ENCODE measurements at regions not wholly inside any gene's neighbourhood (a gene's known extent, or its start where the extent isn't known, plus 50 kb on each side); places are given as distances from the start of the nearest gene placed in this dataset.
"Not testable (repeated sequence)": the region's sequence is repeated elsewhere in the genome, so short reads cannot be mapped to it uniquely, and the experiment has no call there.

DNA sequence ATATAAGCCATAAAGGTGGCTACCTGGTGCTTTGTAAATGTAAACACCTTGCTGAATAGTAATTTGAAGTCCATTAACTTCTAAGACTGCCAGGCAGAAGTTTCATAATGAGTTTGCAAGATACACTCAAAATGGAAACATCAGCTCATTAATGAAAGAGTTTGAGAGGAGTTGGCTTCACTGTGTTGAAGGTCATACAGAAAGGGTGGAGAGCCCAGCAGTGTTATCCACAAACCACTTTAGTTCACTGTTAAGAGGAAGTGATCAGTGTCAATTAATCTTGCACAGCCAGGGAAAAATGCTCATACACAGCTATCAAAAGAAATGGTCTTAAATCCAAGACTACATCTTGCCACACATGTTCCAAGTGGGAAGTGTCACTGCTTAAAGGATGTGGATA, 689.4 kb downstream of the JRKL start:
- Histone ChIP-seq H3K9me3 (ENCODE audit: low read length) (no peaks in the 10 kb centered on the region), H2AFZ (ENCODE audit: low read length) (no peak overlapping the region), H3K4me1 (ENCODE audit: insufficient read depth, low read length, severe bottlenecking) (no peaks in the 10 kb centered on the region), H3K4me2 (ENCODE audit: low read length) (no peak overlapping the region), H3K27ac (ENCODE audit: low read depth, low read length, poor library complexity, severe bottlenecking) (no peak overlapping the region), H4K20me1 (ENCODE audit: insufficient read depth, low read length) (no peaks in the 10 kb centered on the region), H3K9me2 (ENCODE audit: low read depth, low read length) (no peaks in the 10 kb centered on the region), H3K9ac (ENCODE audit: low read length) (no peak overlapping the region), H3K36me3 (ENCODE audit: insufficient read depth, low read length) (no peaks in the 10 kb centered on the region), H3K4me3 (ENCODE audit: low read depth, low read length, poor library complexity, severe bottlenecking) (no peak overlapping the region), H3F3A (ENCODE audit: insufficient read depth, low read length) (no peaks in the 10 kb centered on the region), H3K27me3 (ENCODE audit: insufficient read depth, low read length) (no peaks in the 10 kb centered on the region), H3K79me2 (ENCODE audit: insufficient read depth, low read length) (no peaks in the 10 kb centered on the region)
- TF ChIP-seq, protein P1, sequence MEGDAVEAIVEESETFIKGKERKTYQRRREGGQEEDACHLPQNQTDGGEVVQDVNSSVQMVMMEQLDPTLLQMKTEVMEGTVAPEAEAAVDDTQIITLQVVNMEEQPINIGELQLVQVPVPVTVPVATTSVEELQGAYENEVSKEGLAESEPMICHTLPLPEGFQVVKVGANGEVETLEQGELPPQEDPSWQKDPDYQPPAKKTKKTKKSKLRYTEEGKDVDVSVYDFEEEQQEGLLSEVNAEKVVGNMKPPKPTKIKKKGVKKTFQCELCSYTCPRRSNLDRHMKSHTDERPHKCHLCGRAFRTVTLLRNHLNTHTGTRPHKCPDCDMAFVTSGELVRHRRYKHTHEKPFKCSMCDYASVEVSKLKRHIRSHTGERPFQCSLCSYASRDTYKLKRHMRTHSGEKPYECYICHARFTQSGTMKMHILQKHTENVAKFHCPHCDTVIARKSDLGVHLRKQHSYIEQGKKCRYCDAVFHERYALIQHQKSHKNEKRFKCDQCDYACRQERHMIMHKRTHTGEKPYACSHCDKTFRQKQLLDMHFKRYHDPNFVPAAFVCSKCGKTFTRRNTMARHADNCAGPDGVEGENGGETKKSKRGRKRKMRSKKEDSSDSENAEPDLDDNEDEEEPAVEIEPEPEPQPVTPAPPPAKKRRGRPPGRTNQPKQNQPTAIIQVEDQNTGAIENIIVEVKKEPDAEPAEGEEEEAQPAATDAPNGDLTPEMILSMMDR (IDR thresholded peaks at IDR 0.05; ENCODE audit: low read length): no peak
- no peak for TF ChIP-seq EZH2 (IDR thresholded peaks at IDR 0.05; ENCODE audit: borderline replicate concordance, low read length)

DNA sequence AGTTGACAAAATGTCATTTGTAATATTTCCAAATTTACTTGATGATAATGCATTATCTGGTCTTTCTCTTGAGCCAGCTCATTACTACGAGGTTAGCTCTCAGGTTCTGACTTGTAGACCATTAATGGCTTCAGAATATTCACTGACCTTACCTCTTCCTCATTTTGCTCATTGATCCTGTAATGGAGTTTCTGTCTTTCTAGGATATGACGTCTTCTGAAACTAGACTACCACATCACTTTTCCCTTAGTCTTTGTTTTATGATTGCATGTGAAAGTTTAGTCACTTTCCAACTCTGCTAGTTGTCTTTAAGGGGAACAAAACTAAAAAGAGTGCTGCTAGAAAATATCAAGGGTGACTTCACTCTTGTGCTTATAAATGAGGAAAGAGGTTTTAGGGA, 697.6 kb downstream of the JRKL start:
- H3K27ac ChIP-seq (ENCODE audit: low read depth, low read length, poor library complexity, severe bottlenecking): no peak overlapping the region
- H3K9me3 ChIP-seq (ENCODE audit: low read length): no peaks in the 10 kb centered on the region
- no peaks in the 10 kb centered on the region for H3K27me3 ChIP-seq (ENCODE audit: insufficient read depth, low read length)
- H3K4me2 ChIP-seq (ENCODE audit: low read length): no peak overlapping the region
- no peaks in the 10 kb centered on the region for H3K36me3 ChIP-seq (ENCODE audit: insufficient read depth, low read length)
- no peaks in the 10 kb centered on the region for H3F3A ChIP-seq (ENCODE audit: insufficient read depth, low read length)
- TF ChIP-seq, protein P1 (IDR thresholded peaks at IDR 0.05; ENCODE audit: low read length): no peak
- TF ChIP-seq EZH2 (IDR thresholded peaks at IDR 0.05; ENCODE audit: borderline replicate concordance, low read length): no peak
- H3K4me1 ChIP-seq (ENCODE audit: insufficient read depth, low read length, severe bottlenecking): no peaks in the 10 kb centered on the region
- no peak overlapping the region for H3K9ac ChIP-seq (ENCODE audit: low read length)
- no peaks in the 10 kb centered on the region for H3K79me2 ChIP-seq (ENCODE audit: insufficient read depth, low read length)
- no peak overlapping the region for H2AFZ ChIP-seq (ENCODE audit: low read length)
- H3K4me3 ChIP-seq (ENCODE audit: low read depth, low read length, poor library complexity, severe bottlenecking): no peak overlapping the region
- no peaks in the 10 kb centered on the region for H4K20me1 ChIP-seq (ENCODE audit: insufficient read depth, low read length)
- no peaks in the 10 kb centered on the region for H3K9me2 ChIP-seq (ENCODE audit: low read depth, low read length)

GRCh38 chr11:97092823-97093222, 703.0 kb downstream of the JRKL start:
- Histone ChIP-seq H2AFZ (ENCODE audit: low read length) (no peak overlapping the region), H3K4me3 (ENCODE audit: low read depth, low read length, poor library complexity, severe bottlenecking) (no peak overlapping the region), H3K36me3 (ENCODE audit: insufficient read depth, low read length) (no peaks in the 10 kb centered on the region), H3K27me3 (ENCODE audit: insufficient read depth, low read length) (no peaks in the 10 kb centered on the region), H3K4me2 (ENCODE audit: low read length) (no peak overlapping the region), H3K79me2 (ENCODE audit: insufficient read depth, low read length) (no peaks in the 10 kb centered on the region), H4K20me1 (ENCODE audit: insufficient read depth, low read length) (no peaks in the 10 kb centered on the region), H3K9ac (ENCODE audit: low read length) (no peak overlapping the region), H3K9me3 (ENCODE audit: low read length) (no peaks in the 10 kb centered on the region), H3K9me2 (ENCODE audit: low read depth, low read length) (no peaks in the 10 kb centered on the region), H3K27ac (ENCODE audit: low read depth, low read length, poor library complexity, severe bottlenecking) (no peak overlapping the region), H3K4me1 (ENCODE audit: insufficient read depth, low read length, severe bottlenecking) (no peaks in the 10 kb centered on the region), H3F3A (ENCODE audit: insufficient read depth, low read length) (no peaks in the 10 kb centered on the region)
- no peak for TF ChIP-seq EZH2 (IDR thresholded peaks at IDR 0.05; ENCODE audit: borderline replicate concordance, low read length)
- TF ChIP-seq, protein P1 (IDR thresholded peaks at IDR 0.05; ENCODE audit: low read length): no peak

DNA sequence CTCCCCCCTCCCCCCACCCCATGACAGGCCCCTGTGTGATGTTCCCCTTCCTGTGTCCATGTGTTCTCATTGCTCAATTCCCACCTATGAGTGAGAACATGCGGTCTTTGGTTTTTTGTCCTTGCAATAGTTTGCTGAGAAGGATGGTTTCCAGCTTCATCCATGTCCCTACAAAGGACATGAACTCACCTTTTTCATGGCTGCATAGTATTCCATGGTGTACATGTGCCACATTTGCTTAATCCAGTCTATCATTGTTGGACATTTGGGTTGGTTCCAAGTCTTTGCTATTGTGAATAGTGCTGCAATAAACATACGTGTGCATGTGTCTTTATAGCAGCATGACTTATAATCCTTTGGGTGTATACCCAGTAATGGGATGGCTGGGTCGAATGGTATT, 712.4 kb downstream of the JRKL start:
- not testable (repeated sequence) for H3F3A ChIP-seq (ENCODE audit: insufficient read depth, low read length); H3K27me3 ChIP-seq (ENCODE audit: insufficient read depth, low read length); H3K4me1 ChIP-seq (ENCODE audit: insufficient read depth, low read length, severe bottlenecking); H4K20me1 ChIP-seq (ENCODE audit: insufficient read depth, low read length); H3K36me3 ChIP-seq (ENCODE audit: insufficient read depth, low read length); H3K9me2 ChIP-seq (ENCODE audit: low read depth, low read length); H3K27ac ChIP-seq (ENCODE audit: low read depth, low read length, poor library complexity, severe bottlenecking); H3K4me3 ChIP-seq (ENCODE audit: low read depth, low read length, poor library complexity, severe bottlenecking); H2AFZ ChIP-seq (ENCODE audit: low read length); H3K9ac ChIP-seq (ENCODE audit: low read length); H3K79me2 ChIP-seq (ENCODE audit: insufficient read depth, low read length); H3K4me2 ChIP-seq (ENCODE audit: low read length); H3K9me3 ChIP-seq (ENCODE audit: low read length)
